ENCODE measurements at regions not wholly inside any gene's neighbourhood (a gene's known extent, or its start where the extent isn't known, plus 50 kb on each side); places are given as distances from the start of the nearest gene placed in this dataset. TPM values are rescaled to one million over a fixed set of nuclear protein-coding genes. Genes with fewer than 3 reads are reported as not detected.

DNA sequence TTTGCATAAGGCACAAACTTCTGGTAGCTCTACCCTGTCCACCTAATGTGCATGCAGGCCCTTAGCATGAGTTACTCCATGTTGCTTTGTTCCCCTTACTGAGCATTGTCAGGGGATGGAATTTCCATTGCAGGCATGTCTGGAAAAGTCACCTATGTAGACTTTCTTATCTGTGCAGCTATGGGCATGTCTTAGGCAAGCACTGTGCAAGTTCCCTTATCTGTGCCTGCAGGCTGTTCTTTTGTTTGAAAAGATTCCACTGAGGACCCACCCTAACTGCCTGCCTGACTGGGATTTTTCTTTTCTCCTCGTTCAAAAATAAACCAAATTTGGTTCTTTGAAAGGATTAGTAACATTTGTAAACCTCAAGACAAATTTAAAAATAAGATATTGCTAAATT, 587.0 kb downstream of the CDH18 start:
- no peak for TF ChIP-seq POLR2A (IDR thresholded peaks at IDR 0.05)
- TF ChIP-seq, protein P1, sequence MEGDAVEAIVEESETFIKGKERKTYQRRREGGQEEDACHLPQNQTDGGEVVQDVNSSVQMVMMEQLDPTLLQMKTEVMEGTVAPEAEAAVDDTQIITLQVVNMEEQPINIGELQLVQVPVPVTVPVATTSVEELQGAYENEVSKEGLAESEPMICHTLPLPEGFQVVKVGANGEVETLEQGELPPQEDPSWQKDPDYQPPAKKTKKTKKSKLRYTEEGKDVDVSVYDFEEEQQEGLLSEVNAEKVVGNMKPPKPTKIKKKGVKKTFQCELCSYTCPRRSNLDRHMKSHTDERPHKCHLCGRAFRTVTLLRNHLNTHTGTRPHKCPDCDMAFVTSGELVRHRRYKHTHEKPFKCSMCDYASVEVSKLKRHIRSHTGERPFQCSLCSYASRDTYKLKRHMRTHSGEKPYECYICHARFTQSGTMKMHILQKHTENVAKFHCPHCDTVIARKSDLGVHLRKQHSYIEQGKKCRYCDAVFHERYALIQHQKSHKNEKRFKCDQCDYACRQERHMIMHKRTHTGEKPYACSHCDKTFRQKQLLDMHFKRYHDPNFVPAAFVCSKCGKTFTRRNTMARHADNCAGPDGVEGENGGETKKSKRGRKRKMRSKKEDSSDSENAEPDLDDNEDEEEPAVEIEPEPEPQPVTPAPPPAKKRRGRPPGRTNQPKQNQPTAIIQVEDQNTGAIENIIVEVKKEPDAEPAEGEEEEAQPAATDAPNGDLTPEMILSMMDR (IDR thresholded peaks at IDR 0.05), result no peak
- Histone ChIP-seq H3K4me1 (no peaks in the 10 kb centered on the region), H3K36me3 (no peaks in the 10 kb centered on the region), H3K27ac (no peak overlapping the region), H3K9me3 (no peaks in the 10 kb centered on the region), H3K27me3 (no peaks in the 10 kb centered on the region), H3K4me3 (no peak overlapping the region)
- intact Hi-C loops (cut with DNase I; ENCODE audit: low total_unique reads), result no loop called here
- DNase-seq, result no peak

DNA sequence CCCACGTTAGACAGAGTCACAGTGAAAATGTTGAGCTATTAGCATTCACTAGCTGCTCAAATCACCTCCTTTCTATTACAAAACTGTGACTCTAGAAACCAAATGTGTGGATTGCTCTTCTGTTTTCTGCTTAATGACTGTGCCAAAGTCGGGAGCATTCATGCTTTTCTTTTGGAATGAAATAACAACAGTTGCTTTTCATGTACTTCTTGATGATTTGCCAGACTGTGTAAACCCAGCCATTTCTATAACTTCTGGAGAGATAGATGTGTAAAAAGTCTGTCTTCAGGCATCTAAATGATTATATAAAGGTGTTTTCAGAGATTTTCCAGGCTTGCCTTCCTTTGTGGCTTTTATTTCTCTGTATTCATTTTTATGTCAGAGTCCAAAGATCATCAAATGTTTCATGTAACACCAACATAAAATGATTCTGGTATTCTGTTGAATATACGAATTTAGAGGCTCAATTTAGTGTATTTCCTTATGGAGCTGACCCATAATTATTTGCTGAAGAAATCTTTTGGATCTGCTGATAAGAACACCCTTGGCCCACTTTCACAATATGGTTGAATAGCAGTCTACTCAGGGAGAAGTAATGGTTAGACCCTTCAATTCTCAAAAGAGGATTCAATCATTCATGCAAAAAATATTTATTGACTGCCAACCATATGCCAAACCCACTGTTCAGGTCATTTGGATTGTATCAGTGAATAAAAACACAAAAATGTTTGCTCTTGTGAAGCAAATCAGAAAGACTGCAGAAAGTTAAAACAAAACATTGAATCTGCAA, 581.2 kb downstream of the CDH18 start:
- no peaks in the 10 kb centered on the region for H3K27me3 ChIP-seq
- no peaks in the 10 kb centered on the region for H3K4me1 ChIP-seq
- H3K36me3 ChIP-seq, result no peaks in the 10 kb centered on the region
- intact Hi-C loops (cut with DNase I; ENCODE audit: low total_unique reads), result no loop called here
- H3K4me3 ChIP-seq, result no peak overlapping the region
- no peaks in the 10 kb centered on the region for H3K9me3 ChIP-seq
- no peak overlapping the region for H3K27ac ChIP-seq
- TF ChIP-seq, protein P1 (IDR thresholded peaks at IDR 0.05), result no peak
- TF ChIP-seq POLR2A (IDR thresholded peaks at IDR 0.05), result no peak
- no peak for DNase-seq

DNA sequence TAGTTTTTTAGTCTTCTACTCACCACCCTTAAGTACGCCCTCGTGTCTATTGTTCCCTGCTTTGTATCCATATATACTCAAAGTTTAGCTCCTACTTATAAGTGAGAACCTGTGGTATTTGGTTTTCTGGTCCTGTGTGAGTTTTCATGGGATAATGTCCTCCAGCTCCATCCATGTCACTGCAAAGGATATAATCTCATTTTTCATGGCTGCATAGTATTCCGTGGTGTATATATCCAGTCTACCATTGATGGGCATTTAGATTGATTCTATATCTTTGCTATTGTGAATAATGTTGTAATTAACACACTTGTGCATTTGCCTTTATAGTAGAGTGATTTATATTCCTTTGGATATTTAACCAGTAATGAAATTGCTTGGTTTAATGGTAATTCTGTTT, 579.9 kb downstream of the CDH18 start:
- intact Hi-C loops (cut with DNase I; ENCODE audit: low total_unique reads), result no loop called here
- TF ChIP-seq, protein P1 (IDR thresholded peaks at IDR 0.05), result no peak
- TF ChIP-seq POLR2A (IDR thresholded peaks at IDR 0.05), result no peak
- H3K27ac ChIP-seq, result no peak overlapping the region
- no peak for DNase-seq
- H3K36me3 ChIP-seq, result no peaks in the 10 kb centered on the region
- no peak overlapping the region for H3K4me3 ChIP-seq
- no peaks in the 10 kb centered on the region for H3K4me1 ChIP-seq
- H3K27me3 ChIP-seq, result no peaks in the 10 kb centered on the region
- H3K9me3 ChIP-seq, result no peaks in the 10 kb centered on the region

DNA sequence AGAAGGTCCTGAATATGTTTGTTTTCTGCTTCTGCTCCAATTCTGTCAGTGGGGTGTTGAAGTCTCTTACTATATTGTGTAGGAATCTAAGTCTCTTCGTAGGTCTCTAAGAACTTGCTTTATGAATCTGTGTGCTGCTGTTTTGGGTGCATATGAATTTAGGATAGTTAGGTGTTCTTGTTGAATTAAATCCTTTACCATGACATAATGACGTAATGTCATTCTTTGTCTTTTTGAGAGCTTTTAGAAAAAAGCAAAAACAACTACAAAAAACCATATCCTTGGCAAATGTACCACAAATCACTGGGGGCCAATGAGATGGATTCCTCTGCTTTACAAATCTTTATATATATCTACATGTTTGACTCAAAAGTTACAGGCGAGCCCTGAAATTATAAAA, 576.1 kb downstream of the CDH18 start:
- intact Hi-C loops (cut with DNase I; ENCODE audit: low total_unique reads), result no loop called here
- TF ChIP-seq POLR2A (IDR thresholded peaks at IDR 0.05), result no peak
- TF ChIP-seq, protein P1 (IDR thresholded peaks at IDR 0.05), result no peak
- H3K36me3 ChIP-seq, result no peaks in the 10 kb centered on the region

More for the DNA sequence above, 576.1 kb downstream of the CDH18 start:
- Histone ChIP-seq H3K4me3 (no peak overlapping the region), H3K9me3 (no peaks in the 10 kb centered on the region), H3K27ac (no peak overlapping the region), H3K27me3 (no peaks in the 10 kb centered on the region), H3K4me1 (no peaks in the 10 kb centered on the region)
- no peak for DNase-seq

Small RNA genes lying in the stretch of these regions (small RNA-seq; reads per million reads assigned to genes)
- not detected for gene AC025768.1
- gene RF00017, result not detected
- gene RF00136, result 1.1 reads per million, percentile 55 among the genes with 10 or more reads in this experiment
- not detected for gene RN7SL58P

All from uterus (tissue), 3 donors.